SU-DHL-6 (cell line): ENCODE measurements at regions not wholly inside any gene's neighbourhood (a gene's known extent, or its start where the extent isn't known, plus 50 kb on each side); places are given as distances from the start of the nearest gene placed in this dataset.

ENCODE experiments used
- EZH2phosphoT487 ChIP-seq: fragments of 200-600 bp; sonication (generic), shearing (Covaris generic); conservative IDR thresholded peaks from 2 replicates; pipeline ENCODE4 v1.6.1; 2018; ENCODE audit warnings: mild to moderate bottlenecking, antibody characterized with exemption, low read length, moderate library complexity, mixed read lengths
- TF ChIP-seq, protein P1 (sequence below): fragments of 200-600 bp; sonication (generic); IDR thresholded peaks from one replicate; pipeline ENCODE4 v1.5.1; 2017; ENCODE audit warnings: antibody characterized with exemption, mild to moderate bottlenecking, low read length, moderate library complexity; ENCODE audit not compliant: insufficient read depth, poor library complexity, severe bottlenecking

DNA sequence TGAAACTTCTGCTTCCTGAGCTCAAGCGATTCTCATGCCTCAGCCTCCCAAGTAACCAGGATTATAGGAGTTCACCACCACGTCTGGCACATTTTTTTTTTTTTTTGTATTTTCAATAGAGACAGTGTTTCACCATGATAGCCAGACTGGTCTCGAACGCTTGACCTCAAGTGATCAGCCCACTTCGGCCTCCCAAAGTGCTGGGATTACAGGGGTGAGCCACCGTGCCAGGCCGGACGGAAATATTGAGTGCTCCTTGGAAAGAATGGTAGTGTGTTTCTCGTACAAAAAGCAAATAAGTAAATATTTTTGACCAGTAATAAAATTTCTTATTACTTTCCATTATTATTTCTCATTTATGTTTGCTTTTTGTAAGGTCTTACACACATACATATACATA is 1307.9 kb upstream of the CDH6 start:
- TF ChIP-seq, protein P1, sequence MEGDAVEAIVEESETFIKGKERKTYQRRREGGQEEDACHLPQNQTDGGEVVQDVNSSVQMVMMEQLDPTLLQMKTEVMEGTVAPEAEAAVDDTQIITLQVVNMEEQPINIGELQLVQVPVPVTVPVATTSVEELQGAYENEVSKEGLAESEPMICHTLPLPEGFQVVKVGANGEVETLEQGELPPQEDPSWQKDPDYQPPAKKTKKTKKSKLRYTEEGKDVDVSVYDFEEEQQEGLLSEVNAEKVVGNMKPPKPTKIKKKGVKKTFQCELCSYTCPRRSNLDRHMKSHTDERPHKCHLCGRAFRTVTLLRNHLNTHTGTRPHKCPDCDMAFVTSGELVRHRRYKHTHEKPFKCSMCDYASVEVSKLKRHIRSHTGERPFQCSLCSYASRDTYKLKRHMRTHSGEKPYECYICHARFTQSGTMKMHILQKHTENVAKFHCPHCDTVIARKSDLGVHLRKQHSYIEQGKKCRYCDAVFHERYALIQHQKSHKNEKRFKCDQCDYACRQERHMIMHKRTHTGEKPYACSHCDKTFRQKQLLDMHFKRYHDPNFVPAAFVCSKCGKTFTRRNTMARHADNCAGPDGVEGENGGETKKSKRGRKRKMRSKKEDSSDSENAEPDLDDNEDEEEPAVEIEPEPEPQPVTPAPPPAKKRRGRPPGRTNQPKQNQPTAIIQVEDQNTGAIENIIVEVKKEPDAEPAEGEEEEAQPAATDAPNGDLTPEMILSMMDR: no peak
- TF ChIP-seq EZH2phosphoT487: no peak
